Cerebellar nuclear complex (tissue), 1 donor: ENCODE measurements at regions not wholly inside any gene's neighbourhood (a gene's known extent, or its start where the extent isn't known, plus 50 kb on each side); places are given as distances from the start of the nearest gene placed in this dataset.
"Not testable (repeated sequence)": the region's sequence is repeated elsewhere in the genome, so short reads cannot be mapped to it uniquely, and the experiment has no call there.

Experiments used
- DNase-seq, 2 experiments: peaks; one replicate each; lab custom pipeline; 2025; lab: John Stamatoyannopoulos, UW

- DNase-seq = no peak
Observed at GRCh38 chr7:131681961-131682360, 125.5 kb upstream of the PODXL start.

GRCh38 chr7:131679071-131679470 lies 122.6 kb upstream of the PODXL start:
- DNase-seq = not testable (repeated sequence)

GRCh38 chr7:131676850-131677249 lies 120.4 kb upstream of the PODXL start:
- not testable (repeated sequence) for DNase-seq

GRCh38 chr7:131674131-131674530 lies 117.7 kb upstream of the PODXL start:
- DNase-seq = no peak

GRCh38 chr7:131673576-131673975 lies 117.1 kb upstream of the PODXL start:
- DNase-seq = no peak

- no peak for DNase-seq
Observed at GRCh38 chr7:131670406-131670805, 114.0 kb upstream of the PODXL start.

GRCh38 chr7:131667699-131668098 lies 111.3 kb upstream of the PODXL start:
- no peak for DNase-seq

- DNase-seq = no peak
Observed at GRCh38 chr7:131665021-131665420, 108.6 kb upstream of the PODXL start.

GRCh38 chr7:131664570-131664969 lies 108.1 kb upstream of the PODXL start:
- no peak for DNase-seq

GRCh38 chr7:131662301-131662873 lies 106.0 kb upstream of the PODXL start:
- not testable (repeated sequence) for DNase-seq

GRCh38 chr7:131657881-131658280 lies 101.5 kb upstream of the PODXL start:
- no peak for DNase-seq

GRCh38 chr7:131656980-131657723 lies 100.7 kb upstream of the PODXL start:
- DNase-seq = no peak

GRCh38 chr7:131655866-131656265 lies 99.4 kb upstream of the PODXL start:
- no peak for DNase-seq

GRCh38 chr7:131655447-131655846 lies 99.0 kb upstream of the PODXL start:
- no peak for DNase-seq

GRCh38 chr7:131654668-131655326 lies 98.4 kb upstream of the PODXL start:
- DNase-seq = peak in 1 of 2 experiments; percentile 30

GRCh38 chr7:131654249-131654558 lies 97.8 kb upstream of the PODXL start:
- no peak for DNase-seq

- no peak for DNase-seq
Observed at GRCh38 chr7:131653418-131654248, 97.2 kb upstream of the PODXL start.

GRCh38 chr7:131652934-131653333 lies 96.5 kb upstream of the PODXL start:
- DNase-seq = no peak

GRCh38 chr7:131652194-131652593 lies 95.8 kb upstream of the PODXL start:
- DNase-seq = no peak

GRCh38 chr7:131649879-131650278 lies 93.5 kb upstream of the PODXL start:
- DNase-seq = no peak

- DNase-seq = no peak
Observed at GRCh38 chr7:131649003-131649541, 92.6 kb upstream of the PODXL start.

- DNase-seq = no peak
Observed at GRCh38 chr7:131648491-131648890, 92.1 kb upstream of the PODXL start.
